H1 (cell line): ENCODE measurements at regions not wholly inside any gene's neighbourhood (a gene's known extent, or its start where the extent isn't known, plus 50 kb on each side); places are given as distances from the start of the nearest gene placed in this dataset.

Experiments used
- CTCF ChIA-PET: fragments of 300-600 bp; sonication (Branson Sonifier 250); formaldehyde crosslinking; loops from one replicate; lab custom pipeline; 2021; ENCODE audit not compliant: partially characterized antibody; lab: Charles Lee
- POLR2A ChIA-PET: fragments of 300-600 bp; sonication (Branson Sonifier 250); formaldehyde crosslinking; loops from one replicate; lab custom pipeline; 2021; ENCODE audit warnings: inconsistent platforms; ENCODE audit not compliant: partially characterized antibody; lab: Charles Lee
- DNase-seq, 2 experiments: peaks; one replicate each; pipeline versions ENCODE4 v3.0.0 to v3.0.0-alpha.2; 2010 to 2022; ENCODE audit warnings: low spot score in 2 of 2, low read depth in 1 of 2, mixed read lengths in 1 of 2
- FAIRE-seq: peaks from 2 replicates; lab custom pipeline; 2011; peaks lifted over from hg19 to GRCh38; lab: Jason Lieb, UNC
- H2AFZ ChIP-seq: 2 replicates; pipeline ENCODE4 v1.8.1; 2012; ENCODE audit warnings: low read length, inconsistent platforms
- H2AK5ac ChIP-seq: 2 replicates; pipeline ENCODE4 v1.6.1; 2013; ENCODE audit warnings: low read depth, low read length
- H2BK120ac ChIP-seq: replicated peaks from 2 replicates; pipeline ENCODE3; 2013; ENCODE audit warnings: low read depth, low read length, inconsistent platforms
- H2BK12ac ChIP-seq: 2 replicates; pipeline ENCODE4 v1.6.1; 2013; ENCODE audit warnings: low read depth, low read length
- H2BK15ac ChIP-seq: 2 replicates; pipeline ENCODE4 v1.6.1; 2013; ENCODE audit warnings: low read length
- H2BK20ac ChIP-seq: 2 replicates; pipeline ENCODE4 v1.6.1; 2013; ENCODE audit warnings: low read length
- H2BK5ac ChIP-seq: 2 replicates; pipeline ENCODE4 v1.6.1; 2013; ENCODE audit warnings: low read depth, low read length
- H3K14ac ChIP-seq: 2 replicates; pipeline ENCODE4 v1.6.1; 2013; ENCODE audit warnings: inconsistent platforms; ENCODE audit not compliant: insufficient read length
- H3K18ac ChIP-seq: 2 replicates; pipeline ENCODE4 v1.6.1; 2013; ENCODE audit warnings: low read length; ENCODE audit errors: extremely low read depth
- H3K23ac ChIP-seq: 2 replicates; pipeline ENCODE4 v1.6.1; 2013; ENCODE audit warnings: inconsistent platforms; ENCODE audit not compliant: insufficient read length
- H3K23me2 ChIP-seq: 2 replicates; pipeline ENCODE4 v1.6.1; 2013; ENCODE audit warnings: low read depth, low read length
- H3K27ac ChIP-seq: 2 replicates; pipeline ENCODE4 v1.6.1; 2011; ENCODE audit warnings: low read depth, low read length, inconsistent platforms
- H3K27me3 ChIP-seq, 4 experiments: replicated peaks in 1 of 4; 1 replicate in 1 of 4; 2 replicates in 3 of 4; pipeline versions ENCODE4 v1.6.1 to v1.8.1; 2011 to 2013; ENCODE audit warnings: low read length in 3 of 4, mild to moderate bottlenecking in 3 of 4, inconsistent platforms in 2 of 4, mixed read lengths in 2 of 4, moderate library complexity in 1 of 4; ENCODE audit not compliant: control insufficient read depth in 3 of 4, insufficient read depth in 3 of 4; ENCODE audit errors: extremely low read depth in 1 of 4
- H3K36me3 ChIP-seq, 4 experiments: 2 replicates each; pipeline versions ENCODE4 v1.6.1 to v1.8.1; 2011 to 2013; ENCODE audit warnings: mild to moderate bottlenecking in 4 of 4, low read length in 3 of 4, moderate library complexity in 2 of 4, control low read depth in 1 of 4, inconsistent platforms in 1 of 4; ENCODE audit not compliant: insufficient read depth in 4 of 4, control insufficient read depth in 2 of 4
- H3K4ac ChIP-seq: replicated peaks from 2 replicates; pipeline ENCODE3; 2013; ENCODE audit warnings: low read length, low read depth, mixed read lengths, inconsistent platforms; ENCODE audit not compliant: insufficient read length
- H3K4me1 ChIP-seq, 4 experiments: replicated peaks in 1 of 4; 1 replicate in 1 of 4; 2 replicates in 3 of 4; pipeline versions ENCODE4 v1.6.1 to v1.8.1; 2011 to 2013; ENCODE audit warnings: low read length in 3 of 4, inconsistent platforms in 2 of 4, mixed read lengths in 1 of 4; ENCODE audit not compliant: insufficient read depth in 4 of 4, control insufficient read depth in 3 of 4
- H3K4me2 ChIP-seq, 2 experiments: 2 replicates each; pipeline versions ENCODE4 v1.6.1 to v1.8.1; 2011 to 2013; ENCODE audit warnings: low read depth in 2 of 2, low read length in 2 of 2, control low read depth in 1 of 2, inconsistent platforms in 1 of 2, mild to moderate bottlenecking in 1 of 2; ENCODE audit not compliant: insufficient read depth in 1 of 2
- H3K4me3 ChIP-seq, 4 experiments: fragments of 200-600, 300-600 bp in 1 of 4; sonication (generic), shearing (Covaris generic), sonication (Bioruptor Twin) in 1 of 4; 2 replicates each; pipeline versions ENCODE4 v1.5.1 to v1.8.1; 2011 to 2016; ENCODE audit warnings: low read length in 4 of 4, low read depth in 3 of 4, control low read depth in 2 of 4, inconsistent platforms in 2 of 4, mild to moderate bottlenecking in 2 of 4, mixed read lengths in 1 of 4, moderate library complexity in 1 of 4; ENCODE audit not compliant: insufficient read depth in 2 of 4; ENCODE audit errors: extremely low read depth in 1 of 4
- H3K56ac ChIP-seq: replicated peaks from 2 replicates; pipeline ENCODE3; 2013; ENCODE audit warnings: low read depth, mild to moderate bottlenecking, mixed read lengths, low read length, inconsistent platforms; ENCODE audit not compliant: insufficient read length
- H3K79me1 ChIP-seq: 2 replicates; pipeline ENCODE4 v1.6.1; 2013; ENCODE audit warnings: low read depth, low read length, control low read depth
- H3K79me2 ChIP-seq, 2 experiments: 2 replicates each; pipeline versions ENCODE4 v1.6.1 to v1.8.1; 2012 to 2013; ENCODE audit warnings: low read length in 2 of 2, mild to moderate bottlenecking in 2 of 2, inconsistent platforms in 1 of 2; ENCODE audit not compliant: insufficient read depth in 2 of 2, control insufficient read depth in 1 of 2
- H3K9ac ChIP-seq, 4 experiments: replicated peaks in 1 of 4; 1 replicate in 1 of 4; 2 replicates in 3 of 4; pipeline versions ENCODE4 v1.6.1 to v1.8.1; 2011 to 2013; ENCODE audit warnings: low read depth in 3 of 4, low read length in 3 of 4, control low read depth in 2 of 4, mild to moderate bottlenecking in 2 of 4, moderate library complexity in 2 of 4, inconsistent platforms in 1 of 4; ENCODE audit errors: extremely low read depth in 1 of 4
- H3K9me3 ChIP-seq, 2 experiments: 2 replicates each; pipeline versions ENCODE4 v1.6.1 to v1.8.1; 2012 to 2013; ENCODE audit warnings: mild to moderate bottlenecking in 2 of 2, moderate library complexity in 2 of 2, control low read depth in 1 of 2, inconsistent platforms in 1 of 2, low read depth in 1 of 2, low read length in 1 of 2, mixed read lengths in 1 of 2; ENCODE audit not compliant: insufficient read depth in 2 of 2
- H4K20me1 ChIP-seq, 2 experiments: replicated peaks in 1 of 2; 2 replicates each; pipeline versions ENCODE3 to v1.8.1; 2011 to 2013; ENCODE audit warnings: inconsistent platforms in 2 of 2, low read length in 2 of 2, mild to moderate bottlenecking in 1 of 2; ENCODE audit not compliant: insufficient read depth in 2 of 2, control insufficient read depth in 1 of 2
- H4K5ac ChIP-seq: 2 replicates; pipeline ENCODE4 v1.6.1; 2013; ENCODE audit warnings: low read length, low read depth, mixed read lengths, inconsistent platforms; ENCODE audit not compliant: insufficient read length
- H4K8ac ChIP-seq: 2 replicates; pipeline ENCODE4 v1.8.0; 2013; ENCODE audit warnings: mild to moderate bottlenecking, moderate library complexity, low read length, inconsistent platforms; ENCODE audit not compliant: insufficient read depth; ENCODE audit errors: extremely low read depth
- H4K91ac ChIP-seq: replicated peaks from 2 replicates; pipeline ENCODE3; 2013; ENCODE audit warnings: low read length, mixed read lengths, inconsistent platforms; ENCODE audit not compliant: insufficient read length
- CTBP2 ChIP-seq: IDR thresholded peaks from 2 replicates; pipeline ENCODE4 v1.7.0; 2011; ENCODE audit warnings: borderline replicate concordance, mild to moderate bottlenecking, moderate library complexity, mixed read lengths, low read length; ENCODE audit not compliant: insufficient read depth, insufficient read length
- HDAC2 ChIP-seq, 2 experiments: fragments of 300-600 bp in 1 of 2; sonication (generic) in 1 of 2; IDR thresholded peaks; 2 replicates each; pipeline ENCODE4 v1.6.1; 2011 to 2012; ENCODE audit warnings: low read depth in 2 of 2, low read length in 2 of 2, mild to moderate bottlenecking in 2 of 2, moderate library complexity in 2 of 2, borderline replicate concordance in 1 of 2, inconsistent platforms in 1 of 2
- KDM4A ChIP-seq: IDR thresholded peaks from one replicate; pipeline ENCODE4 v1.7.1; 2012; ENCODE audit warnings: low read depth, mild to moderate bottlenecking, moderate library complexity, low read length, inconsistent platforms; ENCODE audit not compliant: severe bottlenecking
- SIX5 ChIP-seq: IDR thresholded peaks from 2 replicates; pipeline ENCODE4 v1.6.1; 2011; ENCODE audit warnings: mild to moderate bottlenecking, low read depth, low read length
- WGBS, 2 experiments: shearing (Covaris generic) in 1 of 2; methylation state at CpG; one replicate each; pipeline versions ENCODE4 v1.1.6 to v1.1.7; 2013 to 2015; ENCODE audit warnings: low lambda C conversion rate in 2 of 2, mixed read lengths in 2 of 2, inconsistent platforms in 1 of 2, low coverage in 1 of 2, missing lambda C conversion rate in 1 of 2; ENCODE audit not compliant: insufficient replicate concordance in 2 of 2, insufficient coverage in 1 of 2, insufficient read length in 1 of 2; ENCODE audit errors: extremely low coverage in 1 of 2, missing lambda C conversion rate in 1 of 2; 5-methylcytosine and 5-hydroxymethylcytosine counted together

DNA sequence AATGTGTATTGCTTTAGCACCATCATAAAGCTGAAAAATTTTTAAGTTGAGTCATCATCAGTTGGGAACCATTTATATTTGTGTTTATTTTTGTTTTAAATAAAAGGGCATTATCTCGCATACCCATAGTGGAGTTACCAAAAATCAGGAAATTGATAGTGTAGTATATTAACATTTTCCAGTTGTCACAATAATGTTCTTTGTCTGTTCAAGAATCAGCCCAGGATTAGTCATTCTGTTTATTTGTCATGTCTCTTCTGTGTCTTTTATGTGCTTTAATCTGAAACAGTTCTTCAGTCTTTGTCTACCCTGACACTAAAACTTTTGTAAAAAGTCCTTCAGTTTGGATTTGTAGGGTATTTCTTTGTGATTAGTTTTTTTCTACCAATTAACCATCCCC, 827.8 kb upstream of the ZWINT start:
- H4K8ac ChIP-seq: no peak overlapping the region
- H3K4me2 ChIP-seq: no peak overlapping the region
- H3K4me1 ChIP-seq: no peaks in the 10 kb centered on the region
- no peaks in the 10 kb centered on the region for H3K23me2 ChIP-seq
- no peak overlapping the region for H2BK20ac ChIP-seq
- POLR2A ChIA-PET: no interaction called here
- H2BK15ac ChIP-seq: no peak overlapping the region
- CTCF ChIA-PET: no interaction called here
- no peak overlapping the region for H2BK12ac ChIP-seq
- no peak overlapping the region for H2AK5ac ChIP-seq
- no peak overlapping the region for H2BK5ac ChIP-seq
- H4K20me1 ChIP-seq: no peaks in the 10 kb centered on the region
- H3K27me3 ChIP-seq: no peaks in the 10 kb centered on the region
- H3K18ac ChIP-seq: no peak overlapping the region
- DNase-seq: no peak
- H3K56ac ChIP-seq: no peak overlapping the region
- no peak overlapping the region for H4K91ac ChIP-seq
- no peaks in the 10 kb centered on the region for H3K79me1 ChIP-seq
- H3K27ac ChIP-seq: no peak overlapping the region
- 96% methylated on average over 1 of the region's 1 CpG; no CpG with 5 or more reads in 1 of the 2 experiments for WGBS, 2 experiments
- no peak overlapping the region for H3K23ac ChIP-seq
- no peak overlapping the region for H3K14ac ChIP-seq
- H2AFZ ChIP-seq: no peak overlapping the region
- no peak overlapping the region for H2BK120ac ChIP-seq
- peaks cover 0 to 5% of the 10 kb centered on the region in 2 experiments; a peak in 1 of 4 replicates for H3K9me3 ChIP-seq
- H3K4me3 ChIP-seq: no peak overlapping the region
- no peak overlapping the region for H4K5ac ChIP-seq
- H3K9ac ChIP-seq: no peak overlapping the region
- peaks cover 0 to under 1% (median 0%) of the 10 kb centered on the region in 4 experiments; a peak in 1 of 8 replicates for H3K36me3 ChIP-seq
- H3K4ac ChIP-seq: no peak overlapping the region
- FAIRE-seq: no peak
- H3K79me2 ChIP-seq: no peaks in the 10 kb centered on the region
- no peak for TF ChIP-seq SIX5
- no peak for TF ChIP-seq CTBP2
- no peak for TF ChIP-seq KDM4A
- no peak for TF ChIP-seq HDAC2 (IDR thresholded peaks at IDR 0.05; ENCODE audit: borderline replicate concordance in 1 of 2, low read depth in 2 of 2, low read length in 2 of 2)
